NCI-H2227 treated with DMSO at 0.1 percent for 48 hours (cell line): ENCODE measurements at regions not wholly inside any gene's neighbourhood (a gene's known extent, or its start where the extent isn't known, plus 50 kb on each side); places are given as distances from the start of the nearest gene placed in this dataset.
A peak's percentile ranks its signal among the peaks of the same experiment; 100 is the strongest.

Source experiments
- DNase-seq: peaks from one replicate; lab custom pipeline; 2025; lab: John Stamatoyannopoulos, UW

DNA sequence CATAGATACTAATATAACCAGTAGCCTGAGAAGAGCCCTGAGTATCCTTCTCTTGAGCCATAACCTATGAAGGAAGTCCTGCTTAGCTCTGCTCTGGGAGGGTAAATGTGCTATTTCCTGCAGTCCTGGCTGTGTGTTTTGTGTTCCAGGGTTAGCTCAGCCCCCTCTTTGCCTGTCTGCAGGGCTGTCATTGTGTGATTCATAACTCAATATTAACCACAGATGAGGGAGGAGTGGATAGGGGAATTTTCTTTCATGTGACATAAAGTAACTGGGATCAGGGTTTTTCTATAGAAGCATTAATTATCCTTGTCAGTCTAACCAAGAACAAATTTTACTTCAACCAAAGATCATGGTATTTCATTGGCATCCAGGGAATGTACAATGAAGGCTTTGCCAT lies 183.3 kb upstream of the ZBTB20 start:
- peak; percentile 51 for DNase-seq

DNA sequence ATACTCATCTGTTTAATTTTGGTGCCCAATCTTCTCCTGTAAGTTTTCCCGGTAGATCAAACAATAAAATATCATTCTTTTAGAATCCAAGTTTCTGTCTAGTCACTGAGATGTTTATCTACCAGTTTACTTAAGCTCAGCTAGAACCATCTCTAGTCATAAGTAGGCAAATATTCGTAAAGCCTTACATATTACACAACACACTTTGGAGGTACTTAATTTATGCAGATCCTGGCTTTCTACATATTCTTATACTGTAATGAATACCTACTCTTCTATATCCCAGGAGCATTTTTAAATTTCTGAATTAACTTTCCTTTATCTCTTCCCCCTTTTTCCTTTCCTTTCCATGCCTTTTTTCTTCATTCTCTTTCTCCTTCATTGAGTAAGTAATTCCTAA lies 185.9 kb upstream of the ZBTB20 start:
- DNase-seq: no peak

DNA sequence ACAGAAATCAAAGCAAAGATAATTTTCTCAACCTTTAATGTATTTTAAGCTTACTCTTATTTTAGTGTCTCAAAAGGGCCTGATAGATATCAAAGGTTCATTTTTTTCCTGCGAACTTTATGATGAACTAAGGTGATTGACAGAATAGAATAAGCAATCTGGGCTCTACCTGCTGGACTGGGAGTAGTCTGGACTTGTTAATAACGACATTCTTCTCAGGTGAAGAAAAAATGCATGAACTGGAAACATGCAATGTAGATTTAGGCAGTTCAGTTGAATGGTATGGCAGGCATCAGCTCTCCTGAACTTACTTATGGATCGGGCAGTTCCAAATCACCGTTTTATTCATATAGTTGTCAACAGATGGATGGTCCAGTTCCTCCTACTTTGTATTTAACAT lies 189.7 kb upstream of the ZBTB20 start:
- no peak for DNase-seq

DNA sequence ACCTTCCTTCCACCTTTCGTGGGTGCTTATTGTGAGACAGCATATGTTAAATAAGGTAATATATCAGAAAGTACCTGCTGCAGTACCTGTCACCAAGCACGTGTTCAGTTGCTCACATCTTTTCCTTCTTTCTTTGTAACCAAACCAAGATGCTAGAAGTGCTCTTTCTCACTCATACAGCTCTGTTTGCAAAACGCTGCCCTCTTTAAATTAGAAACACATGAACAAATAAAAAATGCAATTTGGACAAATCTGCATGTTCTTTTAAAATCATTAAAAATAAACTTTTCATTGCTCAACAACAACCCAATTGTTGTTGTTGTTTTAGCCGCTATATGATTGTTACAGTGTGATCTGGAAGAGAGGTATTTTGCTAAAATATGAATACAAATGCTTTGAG lies 193.5 kb upstream of the ZBTB20 start:
- DNase-seq: no peak

DNA sequence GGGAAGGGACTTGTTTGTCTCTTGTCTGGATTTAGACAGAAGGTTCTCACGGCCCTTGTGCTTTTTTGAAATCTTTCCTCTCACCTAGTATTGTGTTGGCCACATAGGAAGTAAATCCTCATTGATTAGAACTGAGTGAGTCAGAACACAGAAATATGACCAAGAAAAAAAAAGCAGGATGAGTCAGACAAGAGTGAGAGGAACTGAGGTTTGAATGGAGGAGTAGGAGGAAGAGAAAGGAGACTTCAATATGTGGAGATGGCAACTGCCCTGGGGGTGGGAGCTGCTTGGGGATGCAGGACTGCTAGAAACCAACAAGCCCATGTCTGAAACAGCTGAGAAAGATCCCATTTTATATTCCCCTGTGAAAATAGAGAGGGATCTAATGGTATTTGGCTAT lies 194.1 kb upstream of the ZBTB20 start:
- DNase-seq: no peak

DNA sequence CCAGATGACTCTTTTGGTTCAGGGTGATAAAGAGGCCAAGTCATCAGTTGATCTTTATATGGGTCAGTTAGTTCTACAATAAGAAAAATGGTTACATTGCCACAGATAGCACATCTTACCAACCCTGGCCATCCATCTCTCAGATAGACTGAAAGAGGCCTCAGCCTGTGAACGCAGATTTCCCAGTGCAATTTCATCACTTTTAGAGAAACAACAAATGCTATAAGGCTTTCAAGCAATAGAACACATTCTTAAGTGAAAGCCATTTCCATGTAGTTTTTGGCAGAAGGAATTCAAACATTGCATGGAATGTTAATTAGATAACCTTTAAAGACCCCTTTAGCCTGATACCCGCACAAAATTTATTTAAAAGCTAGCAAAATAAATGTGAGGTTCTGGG lies 200.6 kb upstream of the ZBTB20 start:
- no peak for DNase-seq

DNA sequence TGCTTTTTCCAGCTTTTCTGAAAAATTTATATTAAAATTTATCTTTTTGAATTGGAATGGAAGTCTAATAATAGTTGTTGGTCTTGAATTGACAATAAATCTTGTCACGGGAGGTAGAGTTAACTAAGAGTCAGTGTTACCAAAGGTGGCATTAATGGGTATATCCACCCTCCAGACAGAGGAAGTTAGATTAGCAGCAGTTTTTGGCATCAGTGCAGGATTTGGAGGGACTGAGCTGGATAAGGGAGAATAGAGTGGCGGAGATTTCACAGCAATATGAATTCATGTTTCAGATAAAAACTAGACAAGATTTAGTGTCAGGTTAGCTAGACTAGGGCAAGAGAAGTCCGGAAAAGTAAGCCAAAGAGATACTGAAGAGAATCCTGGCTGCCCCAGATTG lies 201.3 kb upstream of the ZBTB20 start:
- no peak for DNase-seq

DNA sequence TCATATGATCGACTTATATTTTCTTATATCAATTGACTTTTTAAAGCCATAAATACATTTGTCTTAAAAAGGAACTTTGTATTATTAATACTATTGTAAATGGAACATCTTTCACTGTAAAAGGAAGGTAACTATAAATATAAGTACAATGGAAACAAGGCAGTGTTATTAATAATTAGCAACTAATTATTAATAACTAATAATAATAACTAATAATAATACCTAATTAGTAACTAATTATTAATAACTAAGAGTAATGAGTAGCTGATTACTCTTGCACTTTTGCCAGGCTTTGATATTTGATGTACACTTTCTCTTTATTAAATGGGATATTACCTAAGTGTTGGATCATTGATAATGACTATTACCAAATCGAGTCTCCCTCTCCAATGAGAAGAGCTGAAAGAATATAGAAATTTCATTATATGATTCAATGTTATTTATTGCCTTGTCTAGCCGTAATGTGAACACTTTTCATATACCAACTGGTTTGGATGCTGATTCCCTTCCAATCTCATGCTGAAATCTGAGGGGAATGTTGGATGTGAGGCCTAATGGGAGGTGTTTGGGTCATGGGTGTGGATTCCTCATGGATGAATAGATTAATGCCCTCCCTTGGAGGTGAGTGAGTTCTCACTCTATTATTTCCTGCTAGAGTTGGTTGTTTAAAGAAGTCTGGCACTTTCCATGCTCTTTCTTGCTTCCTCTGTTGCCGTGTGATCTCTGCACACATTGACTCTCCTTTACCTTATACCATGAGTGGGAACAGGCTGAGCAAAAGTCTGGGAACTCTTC lies 202.1 kb upstream of the ZBTB20 start:
- no peak for DNase-seq

DNA sequence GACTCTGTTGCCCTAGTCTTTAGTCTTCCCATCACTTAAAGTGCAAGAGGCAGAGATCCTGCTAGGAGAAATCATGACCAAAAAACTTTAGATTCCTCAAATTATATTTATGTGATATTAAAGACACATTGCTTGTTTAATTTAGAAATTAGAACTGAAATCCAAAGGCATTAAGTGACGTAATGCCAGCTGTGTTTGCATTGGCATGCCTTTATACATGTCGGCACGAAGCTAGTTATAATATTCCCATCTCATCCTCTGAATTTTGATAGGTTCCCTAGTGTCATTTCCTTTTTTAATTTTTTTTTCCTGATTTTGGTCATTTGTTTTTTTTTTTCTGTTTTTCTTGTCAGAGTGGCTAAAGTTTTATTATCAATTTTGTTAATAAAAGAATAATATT lies 203.5 kb upstream of the ZBTB20 start:
- DNase-seq: no peak

DNA sequence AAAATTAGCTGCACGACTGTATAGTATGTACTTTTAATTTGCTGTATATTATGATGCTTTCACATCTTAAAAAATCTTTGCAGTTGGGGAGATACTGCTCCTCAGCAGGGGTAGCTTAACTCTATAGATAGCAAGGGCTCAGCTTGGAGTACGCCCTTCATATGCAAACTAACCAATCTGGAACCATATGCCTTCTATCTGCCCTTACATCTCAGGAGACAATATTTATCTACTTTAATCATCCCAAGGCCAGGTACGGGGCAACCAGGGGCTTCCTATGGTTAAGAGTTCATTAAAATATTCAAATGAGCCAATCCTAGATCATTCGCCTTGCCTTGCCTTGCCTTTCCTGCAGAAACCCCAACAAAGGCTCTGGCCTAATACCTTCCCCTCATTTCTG lies 204.1 kb upstream of the ZBTB20 start:
- no peak for DNase-seq

DNA sequence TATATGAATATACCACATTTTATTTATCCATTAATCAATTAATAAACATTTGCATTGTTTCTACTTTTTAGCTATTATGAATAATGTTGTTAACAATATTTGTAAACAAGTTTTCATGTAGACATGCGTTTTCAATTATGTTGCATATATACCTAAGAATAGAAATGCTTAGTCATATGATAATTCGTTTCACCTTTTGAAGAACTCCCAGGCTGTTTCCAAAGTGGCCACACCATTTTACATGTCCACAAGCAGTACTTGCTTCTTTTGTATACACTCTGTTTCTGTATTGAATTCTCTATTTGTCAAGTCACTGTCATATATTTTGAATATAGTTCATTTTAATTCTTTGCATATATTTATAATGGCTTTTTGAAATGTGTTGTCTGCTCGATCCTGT lies 206.9 kb upstream of the ZBTB20 start:
- DNase-seq: no peak

DNA sequence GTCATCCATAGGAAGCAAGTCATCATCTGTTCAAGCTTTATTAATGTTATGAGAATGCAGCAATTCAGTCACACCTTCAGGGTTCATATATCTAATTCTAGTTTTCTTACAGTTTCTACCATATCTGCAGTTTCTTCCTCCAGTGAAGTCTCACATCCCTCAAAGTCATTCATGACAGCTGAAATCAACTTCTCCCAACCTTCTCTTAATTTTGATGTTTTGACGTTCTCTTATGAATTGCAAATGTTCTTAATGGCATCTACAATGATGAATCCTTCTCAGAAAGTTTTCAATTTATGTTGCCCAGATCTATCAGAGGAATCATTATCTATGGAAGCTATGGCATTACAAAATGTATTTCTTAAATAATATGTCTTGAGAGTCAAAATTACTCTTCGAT lies 210.4 kb upstream of the ZBTB20 start:
- DNase-seq: no peak

DNA sequence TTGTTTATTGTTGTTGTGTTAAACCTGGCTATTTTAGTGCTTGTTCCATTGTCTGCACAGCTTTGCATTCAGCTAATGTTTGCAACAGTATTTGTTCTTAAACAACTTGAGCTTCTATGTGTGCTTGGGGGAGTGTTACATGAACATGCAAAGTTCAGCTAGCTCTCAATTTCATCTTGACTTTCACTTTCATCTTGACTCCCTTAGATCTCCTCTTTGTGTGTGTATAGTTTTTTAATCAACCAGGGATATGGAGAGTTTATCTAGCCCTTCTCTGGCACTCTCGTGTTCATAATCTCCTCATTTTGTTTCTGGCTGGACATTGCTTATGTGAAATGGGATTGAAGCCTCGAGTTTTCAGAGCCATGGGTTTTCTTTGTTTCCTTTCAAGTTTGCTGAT lies 212.4 kb upstream of the ZBTB20 start:
- no peak for DNase-seq

DNA sequence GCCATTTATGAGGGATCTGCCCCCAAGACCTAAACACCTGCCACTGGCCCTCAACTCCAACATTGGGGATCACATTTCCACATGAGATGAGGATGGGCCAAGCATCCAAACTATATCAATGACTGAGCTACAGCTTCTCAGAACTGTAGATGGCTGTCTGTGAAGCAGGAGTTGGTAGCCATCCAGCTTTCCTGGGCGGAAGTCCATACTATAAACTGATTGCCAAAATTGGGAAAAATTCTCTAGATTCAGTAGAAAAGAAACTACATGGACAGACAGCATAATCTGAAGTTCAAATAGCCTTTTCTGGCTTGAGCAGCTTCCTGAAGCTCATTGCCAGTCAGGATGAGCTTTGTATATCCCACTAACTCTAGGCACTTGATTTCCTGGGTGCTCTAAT lies 214.7 kb upstream of the ZBTB20 start:
- no peak for DNase-seq

DNA sequence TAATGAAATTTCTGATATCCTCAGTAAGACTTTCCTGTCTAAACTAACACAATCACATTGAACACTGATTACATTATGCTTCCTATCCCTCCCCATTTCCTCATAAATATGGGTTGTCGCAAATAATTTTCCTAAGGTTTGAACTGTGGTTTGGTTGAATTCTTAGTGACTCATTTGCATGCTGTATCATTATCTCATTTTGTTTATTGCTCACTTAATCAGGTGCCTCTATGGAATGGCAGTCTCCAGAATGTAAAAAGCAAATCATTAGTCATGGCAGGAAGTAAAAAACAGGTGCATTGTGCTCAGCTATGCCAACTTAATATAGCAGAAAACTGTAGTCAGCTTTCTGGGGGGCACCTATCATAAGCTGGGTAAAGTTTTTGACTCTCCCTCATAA lies 216.0 kb upstream of the ZBTB20 start:
- no peak for DNase-seq

DNA sequence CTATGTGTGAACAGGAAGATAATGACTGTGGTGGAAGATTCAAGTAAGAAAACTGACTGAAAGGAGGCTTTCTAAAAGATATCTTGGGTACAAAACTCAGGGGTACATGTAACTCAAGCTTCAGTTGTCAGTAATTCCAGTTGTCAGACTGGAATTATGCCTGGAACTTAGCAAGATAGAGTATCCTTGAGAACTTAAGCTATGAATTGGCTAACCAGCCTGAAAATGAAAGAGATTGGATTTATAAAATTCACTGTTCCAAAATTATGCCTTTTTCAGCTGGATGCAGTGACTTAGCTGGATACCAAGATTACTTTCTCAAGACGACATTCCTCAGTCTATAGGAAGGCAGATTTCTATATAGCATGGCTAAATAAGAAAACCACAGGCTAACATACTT lies 221.9 kb upstream of the ZBTB20 start:
- no peak for DNase-seq

DNA sequence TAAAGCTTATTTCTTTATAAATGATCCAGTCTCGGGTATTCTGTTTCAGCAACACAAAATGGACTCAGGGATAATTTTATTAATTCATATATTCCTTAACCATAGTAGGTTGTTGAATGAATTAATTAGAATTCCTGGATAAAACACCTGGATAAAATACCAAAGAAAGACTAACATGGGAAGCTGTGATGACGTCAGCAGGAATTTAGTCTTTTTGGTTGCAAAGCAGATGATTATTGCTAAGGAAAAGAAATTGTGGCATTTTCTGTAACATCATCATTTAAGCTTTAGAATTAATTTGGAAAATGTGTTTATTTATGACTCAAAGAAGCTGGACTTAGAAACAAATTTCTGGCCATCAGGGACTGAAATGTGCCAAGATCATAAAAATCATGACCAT lies 228.3 kb upstream of the ZBTB20 start:
- no peak for DNase-seq

DNA sequence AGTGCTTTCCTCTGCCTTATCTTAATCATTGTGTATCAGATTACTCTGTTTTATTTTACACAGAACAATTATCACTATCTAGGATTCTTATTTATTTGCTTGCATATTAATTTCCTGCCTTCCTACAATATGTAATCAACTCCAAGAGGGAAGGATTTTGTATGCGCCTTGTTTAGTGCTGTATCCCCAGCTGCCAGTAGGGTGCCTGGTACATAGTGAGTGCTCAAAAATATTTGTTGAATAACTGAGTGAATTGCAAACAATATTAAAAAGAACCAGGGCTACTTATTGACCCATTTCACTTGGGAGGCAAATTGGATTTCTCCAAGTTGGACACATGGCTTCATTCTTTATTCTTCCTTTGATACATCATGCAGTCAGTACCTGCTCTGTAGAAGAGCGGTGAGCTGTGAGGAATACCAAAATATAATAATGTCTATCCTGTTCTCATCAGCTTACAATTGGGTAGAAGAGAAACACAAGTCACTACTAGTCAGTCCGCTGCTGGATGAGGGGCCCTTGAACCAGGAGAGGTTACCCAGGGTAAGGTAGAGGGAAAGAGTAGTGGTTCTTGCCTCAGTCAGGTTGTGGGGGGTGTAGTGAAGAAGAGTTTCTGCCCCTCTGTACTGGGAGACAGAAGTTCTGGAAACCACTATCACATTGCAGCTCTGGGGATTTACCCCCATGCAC lies 233.9 kb upstream of the ZBTB20 start:
- no peak for DNase-seq

DNA sequence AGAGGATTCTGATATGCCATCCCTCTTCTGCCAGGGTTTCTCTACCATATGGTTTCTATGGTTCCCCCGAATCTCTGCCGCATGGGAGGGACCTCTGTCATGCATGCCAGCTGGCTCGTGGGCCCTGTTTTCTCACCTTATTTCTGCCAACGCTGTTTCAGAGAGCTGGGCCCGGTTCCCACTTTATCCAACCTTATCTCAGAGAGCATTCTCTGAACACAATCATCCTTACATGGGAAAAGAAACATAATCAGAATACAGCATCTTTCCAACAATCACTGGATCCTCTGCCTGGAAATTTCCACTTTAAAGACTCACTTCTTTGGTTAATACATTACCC lies 234.5 kb upstream of the ZBTB20 start:
- DNase-seq: no peak

DNA sequence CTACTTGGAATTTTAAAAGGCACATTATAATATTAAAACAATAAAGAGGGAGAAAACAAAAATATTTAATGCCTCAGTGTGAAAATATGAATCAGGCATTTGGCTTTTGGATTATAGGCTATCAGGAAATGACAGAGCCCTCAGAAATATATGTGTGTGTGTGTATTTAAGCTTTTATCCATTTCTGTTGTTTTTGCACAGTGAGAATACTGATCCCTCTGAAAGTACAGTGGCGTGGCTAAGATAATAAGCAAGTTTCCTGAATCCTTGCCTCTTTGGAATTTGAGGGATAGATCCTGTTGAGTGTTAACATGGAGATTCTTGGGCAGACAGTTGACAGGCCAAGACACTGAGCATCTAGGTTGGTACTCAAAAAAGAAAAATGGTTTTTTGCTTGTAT lies 234.8 kb upstream of the ZBTB20 start:
- DNase-seq: no peak

DNA sequence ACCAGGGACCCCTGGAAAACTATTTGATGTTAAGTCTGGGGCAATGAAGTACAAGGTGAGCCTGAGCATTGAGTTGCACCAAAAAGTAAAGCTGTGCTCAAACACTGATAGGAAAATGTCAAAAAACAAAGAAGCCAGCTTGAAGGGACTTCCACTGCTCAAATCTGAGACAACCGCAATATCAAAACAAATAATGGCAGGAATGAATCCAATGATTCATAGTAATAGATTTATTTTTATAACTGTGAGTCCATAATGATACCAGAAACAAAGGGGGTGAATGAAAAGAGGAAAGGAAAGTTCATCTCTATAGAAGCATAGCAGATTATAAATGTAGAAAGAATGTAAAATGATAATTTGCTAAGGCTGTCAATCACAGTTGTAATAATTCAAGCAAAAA lies 237.3 kb upstream of the ZBTB20 start:
- DNase-seq: no peak

DNA sequence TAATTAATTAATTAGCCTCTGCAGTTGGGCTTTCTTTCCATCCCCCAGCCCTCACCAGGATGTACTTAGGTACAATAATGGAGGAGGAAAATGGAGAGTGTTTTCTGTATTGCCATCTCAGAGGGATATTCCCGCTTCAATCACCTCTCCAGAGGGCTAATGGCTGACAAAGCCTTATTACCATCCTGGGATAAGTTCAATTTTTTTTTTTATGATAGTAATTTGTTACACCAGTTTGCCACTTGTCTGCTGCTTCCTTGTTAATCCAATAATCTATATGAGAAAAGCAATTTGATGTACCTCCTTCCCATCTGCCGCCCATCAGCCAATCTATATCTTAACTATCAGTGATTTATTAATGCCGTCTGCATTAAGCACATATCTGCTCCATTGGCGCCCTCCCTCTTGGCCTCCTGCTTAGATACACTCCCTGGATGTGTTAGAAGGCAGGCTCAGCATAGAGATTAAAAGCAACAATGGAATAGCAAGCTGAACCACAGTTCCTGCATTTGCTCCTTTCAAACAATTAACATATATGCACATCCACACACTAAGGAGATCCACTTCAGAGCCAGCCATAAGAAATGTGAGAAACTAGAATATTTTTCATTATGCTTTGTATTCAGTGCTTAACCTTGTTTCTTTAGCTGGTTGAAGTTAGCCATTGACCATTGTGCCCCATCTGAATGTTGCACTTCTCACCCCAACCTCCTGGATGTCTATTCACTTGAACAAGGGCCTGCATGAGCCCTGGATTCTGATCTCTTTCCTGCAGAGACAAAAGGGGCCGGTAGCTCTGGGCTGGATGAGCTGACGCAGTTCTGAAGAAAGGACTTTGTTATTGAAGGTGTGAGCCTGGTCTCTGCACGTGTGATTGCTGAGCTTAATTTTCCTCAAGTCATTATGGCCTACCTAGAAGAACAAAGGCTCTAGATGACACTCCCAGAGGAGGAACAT lies 237.3 kb upstream of the GAP43 start:
- no peak for DNase-seq

DNA sequence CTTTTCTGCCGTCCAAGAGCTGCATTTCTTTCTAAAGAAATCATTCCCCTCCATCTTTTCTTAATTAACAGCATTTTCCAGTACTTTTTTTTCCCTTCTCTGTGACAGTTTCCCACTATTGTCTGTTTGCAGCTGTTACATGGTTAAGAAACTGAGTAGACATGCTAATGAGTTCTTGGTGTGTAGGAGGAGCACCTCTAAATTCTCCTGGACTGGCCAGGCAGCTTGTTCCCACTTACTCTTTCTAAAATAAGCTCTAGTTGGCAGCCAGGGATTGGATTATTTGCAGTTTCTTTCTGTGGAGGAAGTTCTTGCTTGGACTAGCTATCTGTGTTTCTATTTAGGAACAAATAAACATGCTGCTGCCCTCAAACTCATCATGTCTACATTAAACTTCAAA lies 235.1 kb upstream of the GAP43 start:
- no peak for DNase-seq
